ENCODE measurements at regions not wholly inside any gene's neighbourhood (a gene's known extent, or its start where the extent isn't known, plus 50 kb on each side); places are given as distances from the start of the nearest gene placed in this dataset.

DNA sequence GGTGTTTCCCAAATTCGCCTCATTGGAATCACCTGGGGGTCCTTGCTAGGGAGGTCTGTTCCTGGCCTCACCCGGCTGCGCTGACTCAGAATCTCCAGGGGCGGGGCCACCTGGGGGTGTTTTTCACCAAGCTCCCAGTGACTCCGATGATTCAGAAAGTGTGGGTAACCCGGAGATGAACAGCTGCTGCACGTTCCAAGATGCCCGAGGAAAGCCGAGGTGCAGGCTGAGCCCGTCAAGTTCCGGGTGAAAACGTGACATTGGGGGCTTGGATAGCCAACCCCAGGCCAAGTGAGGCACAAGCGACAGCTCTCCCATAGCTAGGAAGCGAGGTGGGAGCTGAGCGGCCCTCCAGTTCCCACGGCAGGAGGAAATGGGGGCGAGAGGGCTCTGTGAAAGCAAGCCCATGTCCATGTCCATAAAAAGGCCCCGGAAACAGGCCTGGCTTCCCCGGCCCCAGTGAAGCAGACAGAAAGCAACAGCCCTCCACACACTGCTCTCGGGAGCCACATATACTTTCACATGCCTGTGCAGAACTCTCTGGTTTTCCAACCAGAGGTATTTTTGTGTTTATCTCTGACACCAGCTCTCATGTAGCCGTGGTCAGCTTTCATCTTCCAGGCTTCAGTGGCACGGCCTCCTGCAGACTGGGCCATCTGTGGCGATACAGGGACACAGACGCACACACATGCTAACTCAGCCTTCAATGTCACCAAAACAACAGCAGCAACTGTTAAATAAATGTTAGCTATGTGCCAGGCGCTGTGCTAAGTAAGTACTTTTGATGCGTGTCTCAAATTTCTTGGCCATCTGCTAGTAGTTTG is 90.7 kb upstream of the CCDC28A start:
- in situ Hi-C loops (cut with HindIII; ENCODE audit: low pct_ligation_motif_present, low sequenced_read_pairs), result no loop called here
- H3K27ac ChIP-seq, result peak overlapping the region; percentile 85
- TF ChIP-seq, protein P1, sequence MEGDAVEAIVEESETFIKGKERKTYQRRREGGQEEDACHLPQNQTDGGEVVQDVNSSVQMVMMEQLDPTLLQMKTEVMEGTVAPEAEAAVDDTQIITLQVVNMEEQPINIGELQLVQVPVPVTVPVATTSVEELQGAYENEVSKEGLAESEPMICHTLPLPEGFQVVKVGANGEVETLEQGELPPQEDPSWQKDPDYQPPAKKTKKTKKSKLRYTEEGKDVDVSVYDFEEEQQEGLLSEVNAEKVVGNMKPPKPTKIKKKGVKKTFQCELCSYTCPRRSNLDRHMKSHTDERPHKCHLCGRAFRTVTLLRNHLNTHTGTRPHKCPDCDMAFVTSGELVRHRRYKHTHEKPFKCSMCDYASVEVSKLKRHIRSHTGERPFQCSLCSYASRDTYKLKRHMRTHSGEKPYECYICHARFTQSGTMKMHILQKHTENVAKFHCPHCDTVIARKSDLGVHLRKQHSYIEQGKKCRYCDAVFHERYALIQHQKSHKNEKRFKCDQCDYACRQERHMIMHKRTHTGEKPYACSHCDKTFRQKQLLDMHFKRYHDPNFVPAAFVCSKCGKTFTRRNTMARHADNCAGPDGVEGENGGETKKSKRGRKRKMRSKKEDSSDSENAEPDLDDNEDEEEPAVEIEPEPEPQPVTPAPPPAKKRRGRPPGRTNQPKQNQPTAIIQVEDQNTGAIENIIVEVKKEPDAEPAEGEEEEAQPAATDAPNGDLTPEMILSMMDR (IDR thresholded peaks at IDR 0.05; ENCODE audit: low read depth, low read length, missing control alignments), result no peak
- peak; percentile 90 for DNase-seq
- peak overlapping the region; percentile 15 for H3K4me3 ChIP-seq (ENCODE audit: low read depth, low read length)
- no peaks in the 10 kb centered on the region for H3K27me3 ChIP-seq (replicated peaks)
- H3K36me3 ChIP-seq (replicated peaks), result no peaks in the 10 kb centered on the region

DNA sequence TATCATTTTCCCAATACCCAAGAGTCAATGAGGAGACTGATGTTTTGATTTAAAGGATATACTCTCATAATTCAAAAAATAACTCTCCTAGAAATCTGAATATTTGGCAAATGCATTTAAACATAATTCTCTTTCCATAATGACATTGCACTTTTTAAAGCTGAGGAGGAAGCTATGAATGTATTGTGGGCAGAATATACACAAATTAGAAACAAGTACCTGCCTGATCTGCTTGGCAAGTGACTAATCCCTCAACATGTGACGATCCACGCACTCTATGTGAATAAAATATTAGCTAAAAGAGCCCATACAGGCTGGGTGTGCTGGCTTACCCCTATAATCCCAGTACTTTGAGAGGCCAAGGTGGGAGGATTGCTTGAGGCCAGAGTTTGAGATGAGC is 88.3 kb upstream of the CCDC28A start:
- Histone ChIP-seq H3K4me3 (ENCODE audit: low read depth, low read length) (no peak overlapping the region), H3K27me3 (replicated peaks) (no peaks in the 10 kb centered on the region), H3K27ac (no peak overlapping the region), H3K36me3 (replicated peaks) (no peaks in the 10 kb centered on the region)
- DNase-seq, result no peak
- in situ Hi-C loops (cut with HindIII; ENCODE audit: low pct_ligation_motif_present, low sequenced_read_pairs), result no loop called here
- TF ChIP-seq, protein P1 (IDR thresholded peaks at IDR 0.05; ENCODE audit: low read depth, low read length, missing control alignments), result no peak

DNA sequence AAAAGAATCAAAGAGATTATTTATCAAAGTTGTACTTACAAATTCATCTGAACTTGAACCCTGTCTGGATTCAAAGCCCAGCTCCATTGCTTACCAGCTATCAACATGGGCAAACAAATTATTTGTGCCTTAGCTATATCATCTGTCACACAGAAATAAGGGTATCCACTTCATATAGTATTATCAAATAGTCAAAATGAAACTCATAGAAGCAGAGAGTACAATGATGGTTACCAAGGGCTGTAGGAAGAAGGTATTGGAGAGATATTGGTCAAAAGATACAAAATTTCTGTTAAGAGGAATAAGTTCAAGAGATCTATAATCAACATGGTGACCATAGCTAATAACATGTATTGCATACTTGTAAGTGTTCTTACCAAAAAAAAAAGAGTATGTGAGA is 87.8 kb upstream of the CCDC28A start:
- Histone ChIP-seq H3K36me3 (replicated peaks) (no peaks in the 10 kb centered on the region), H3K4me3 (ENCODE audit: low read depth, low read length) (no peak overlapping the region), H3K27ac (no peak overlapping the region), H3K27me3 (replicated peaks) (no peaks in the 10 kb centered on the region)
- no peak for DNase-seq
- in situ Hi-C loops (cut with HindIII; ENCODE audit: low pct_ligation_motif_present, low sequenced_read_pairs), result no loop called here
- TF ChIP-seq, protein P1 (IDR thresholded peaks at IDR 0.05; ENCODE audit: low read depth, low read length, missing control alignments), result no peak

DNA sequence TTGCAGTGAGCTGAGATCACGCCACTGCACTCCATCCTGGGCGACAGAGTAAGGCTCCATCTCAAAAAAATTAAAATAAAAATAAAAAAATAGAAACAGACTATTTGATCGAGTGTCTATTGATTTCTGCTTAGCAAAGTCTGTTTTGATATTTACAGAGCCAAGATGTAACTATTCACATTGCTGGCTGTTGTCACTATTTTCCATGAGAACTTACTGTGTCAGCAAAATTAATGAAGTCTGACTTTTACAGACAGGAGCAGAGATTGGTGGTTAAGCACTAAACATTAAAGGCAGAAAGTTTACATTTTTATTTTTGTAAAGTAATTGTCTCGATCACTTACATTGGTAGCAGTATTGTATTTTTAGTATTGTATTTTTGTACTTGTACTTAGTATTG is 85.0 kb upstream of the CCDC28A start:
- DNase-seq, result no peak
- TF ChIP-seq, protein P1 (IDR thresholded peaks at IDR 0.05; ENCODE audit: low read depth, low read length, missing control alignments), result no peak
- Histone ChIP-seq H3K36me3 (replicated peaks) (no peaks in the 10 kb centered on the region), H3K27me3 (replicated peaks) (no peaks in the 10 kb centered on the region), H3K4me3 (ENCODE audit: low read depth, low read length) (no peak overlapping the region), H3K27ac (no peak overlapping the region)
- in situ Hi-C loops (cut with HindIII; ENCODE audit: low pct_ligation_motif_present, low sequenced_read_pairs), result no loop called here

DNA sequence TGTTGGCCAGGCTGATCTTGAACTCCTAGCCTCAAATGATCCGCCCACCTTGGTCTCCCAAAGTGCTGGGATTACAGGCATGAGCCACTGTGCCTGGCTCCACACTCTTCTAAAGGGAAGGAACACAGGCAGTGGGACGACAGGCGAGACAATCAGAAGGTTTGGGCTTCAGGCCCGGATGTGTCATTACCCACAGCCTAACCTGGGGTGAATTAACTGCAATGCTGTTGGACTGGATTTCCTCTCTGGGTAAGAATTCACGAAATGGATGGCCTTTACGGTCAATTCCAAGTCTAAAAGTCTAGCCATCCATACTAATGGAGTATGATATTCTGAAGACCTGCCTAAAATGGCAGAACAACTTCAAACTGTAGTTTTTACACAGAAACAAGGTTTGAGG is 83.7 kb upstream of the CCDC28A start:
- in situ Hi-C loops (cut with HindIII; ENCODE audit: low pct_ligation_motif_present, low sequenced_read_pairs), result no loop called here
- DNase-seq, result no peak
- Histone ChIP-seq H3K36me3 (replicated peaks) (no peaks in the 10 kb centered on the region), H3K27me3 (replicated peaks) (no peaks in the 10 kb centered on the region), H3K27ac (no peak overlapping the region), H3K4me3 (ENCODE audit: low read depth, low read length) (no peak overlapping the region)
- TF ChIP-seq, protein P1 (IDR thresholded peaks at IDR 0.05; ENCODE audit: low read depth, low read length, missing control alignments), result no peak
